ENCODE measurements at regions not wholly inside any gene's neighbourhood (a gene's known extent, or its start where the extent isn't known, plus 50 kb on each side); places are given as distances from the start of the nearest gene placed in this dataset.

DNA sequence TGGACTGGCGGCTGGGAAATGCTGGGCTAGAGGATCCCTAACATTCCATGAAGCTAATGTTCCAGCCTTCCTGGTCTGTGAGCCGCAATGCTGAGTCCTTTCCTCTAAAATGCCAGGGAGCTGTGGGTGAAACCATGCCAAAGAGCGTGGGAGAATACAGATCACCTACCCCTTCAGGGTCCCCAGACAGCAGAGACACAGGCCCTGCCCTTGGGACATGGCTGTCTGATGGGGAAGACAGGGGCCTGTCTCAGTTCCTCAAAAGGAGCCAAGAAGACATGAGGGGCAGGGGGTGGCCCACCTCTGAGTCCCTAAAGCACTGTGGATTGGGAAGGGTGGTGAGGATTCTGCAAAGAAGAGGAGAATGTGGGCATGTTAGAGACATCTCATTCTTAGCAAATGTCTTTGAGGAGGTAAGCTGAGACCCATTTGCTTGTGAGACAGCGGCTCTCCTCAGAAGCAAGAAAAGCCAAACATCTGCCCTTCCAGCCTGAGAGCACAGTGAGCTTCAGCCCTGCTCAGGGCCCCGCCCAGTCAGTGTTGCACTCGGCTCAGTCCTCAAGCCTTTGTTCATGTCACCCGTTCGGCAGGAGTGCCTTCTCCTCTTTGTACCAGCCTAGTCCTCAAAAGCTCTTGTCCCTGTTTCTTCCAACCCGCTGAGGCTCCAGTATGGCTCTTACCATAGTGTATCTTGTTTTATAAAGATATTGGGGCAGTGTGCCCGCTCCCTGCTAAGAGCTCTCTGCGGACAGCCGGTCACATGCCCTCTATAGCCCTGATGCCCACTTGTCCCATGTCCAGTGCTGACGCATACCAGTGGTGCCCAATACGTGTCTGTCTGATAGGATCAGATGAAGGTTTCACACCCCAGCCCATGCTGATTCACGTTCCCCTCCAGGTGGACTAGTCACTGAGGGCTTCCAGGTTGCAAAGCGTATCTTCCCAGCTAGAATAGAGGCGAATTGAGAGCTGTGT, 286.2 kb downstream of the CYP26B1 start:
- RAD21 ChIA-PET (ENCODE audit: unreplicated experiment): no interaction called here
- CTCF ChIA-PET: no interaction called here
- 27% methylated on average over 16 of the region's 17 CpGs for WGBS (ENCODE audit: insufficient coverage, insufficient replicate concordance, low lambda C conversion rate, missing lambda C conversion rate)

More for the DNA sequence above, 286.2 kb downstream of the CYP26B1 start:
- no peak overlapping the region for H3K4me2 ChIP-seq (ENCODE audit: control insufficient read depth, insufficient read depth)
- H3K27me3 ChIP-seq (replicated peaks in 1 of 2; ENCODE audit: control insufficient read depth in 2 of 2, insufficient read depth in 2 of 2, low read length in 1 of 2): no peaks in the 10 kb centered on the region
- H3K9me3 ChIP-seq (replicated peaks; ENCODE audit: control insufficient read depth, insufficient read depth, low read length): no peaks in the 10 kb centered on the region
- ChIA-PET POLR2A (no interaction called here), SMC1A (ENCODE audit: uncharacterized antibody, unreplicated experiment) (no interaction called here)
- ATAC-seq (no peak), DNase-seq (ENCODE audit: low read depth, low spot score) (no peak), FAIRE-seq (no peak)
- H3K4me1 ChIP-seq (ENCODE audit: control insufficient read depth, insufficient read depth, low read length): no peaks in the 10 kb centered on the region
- no TSS peak for BruUV-seq (replicated peaks)
- no peaks in the 10 kb centered on the region for H3K79me2 ChIP-seq (ENCODE audit: control insufficient read depth, insufficient read depth, low read length)
- no peak overlapping the region for H3K4me3 ChIP-seq
- no peak overlapping the region for H3K9ac ChIP-seq (ENCODE audit: control insufficient read depth, insufficient read depth, low read length)
- H4K20me1 ChIP-seq (ENCODE audit: control insufficient read depth, insufficient read depth): no peaks in the 10 kb centered on the region
- TF ChIP-seq CHD1 (IDR thresholded peaks at IDR 0.05; ENCODE audit: low read depth, low read length) (no peak), HDGF (IDR thresholded peaks at IDR 0.05) (no peak), POU2F2 (IDR thresholded peaks at IDR 0.05; ENCODE audit: borderline replicate concordance, low read depth, low read length) (no peak), ZNF622 (IDR thresholded peaks at IDR 0.05) (no peak), GATAD2B (conservative IDR thresholded peaks at IDR 0.05; ENCODE audit: low read depth) (no peak), RFX5 (IDR thresholded peaks at IDR 0.05; ENCODE audit: low read depth, low read length) (no peak), JUND (IDR thresholded peaks at IDR 0.05; ENCODE audit: low read depth, low read length) (no peak), RCOR1 (conservative IDR thresholded peaks at IDR 0.05; ENCODE audit: low read depth, low read length) (no peak), CBX5 (IDR thresholded peaks at IDR 0.05; ENCODE audit: low read depth) (no peak), SMARCA5 (IDR thresholded peaks at IDR 0.05) (no peak), JUNB (IDR thresholded peaks at IDR 0.05) (no peak), SPI1 (IDR thresholded peaks at IDR 0.05; ENCODE audit: borderline replicate concordance, insufficient read depth, low read depth, low read length) (no peak), MTA3 (IDR thresholded peaks at IDR 0.05; ENCODE audit: borderline replicate concordance, low read length) (no peak), CREM (IDR thresholded peaks at IDR 0.05; ENCODE audit: low read depth) (no peak), SMAD1 (IDR thresholded peaks at IDR 0.05; ENCODE audit: low read depth, partially characterized antibody) (no peak), RELA (IDR thresholded peaks at IDR 0.05; ENCODE audit: borderline replicate concordance, partially characterized antibody) (no peak)
- TF ChIP-seq, protein P1, sequence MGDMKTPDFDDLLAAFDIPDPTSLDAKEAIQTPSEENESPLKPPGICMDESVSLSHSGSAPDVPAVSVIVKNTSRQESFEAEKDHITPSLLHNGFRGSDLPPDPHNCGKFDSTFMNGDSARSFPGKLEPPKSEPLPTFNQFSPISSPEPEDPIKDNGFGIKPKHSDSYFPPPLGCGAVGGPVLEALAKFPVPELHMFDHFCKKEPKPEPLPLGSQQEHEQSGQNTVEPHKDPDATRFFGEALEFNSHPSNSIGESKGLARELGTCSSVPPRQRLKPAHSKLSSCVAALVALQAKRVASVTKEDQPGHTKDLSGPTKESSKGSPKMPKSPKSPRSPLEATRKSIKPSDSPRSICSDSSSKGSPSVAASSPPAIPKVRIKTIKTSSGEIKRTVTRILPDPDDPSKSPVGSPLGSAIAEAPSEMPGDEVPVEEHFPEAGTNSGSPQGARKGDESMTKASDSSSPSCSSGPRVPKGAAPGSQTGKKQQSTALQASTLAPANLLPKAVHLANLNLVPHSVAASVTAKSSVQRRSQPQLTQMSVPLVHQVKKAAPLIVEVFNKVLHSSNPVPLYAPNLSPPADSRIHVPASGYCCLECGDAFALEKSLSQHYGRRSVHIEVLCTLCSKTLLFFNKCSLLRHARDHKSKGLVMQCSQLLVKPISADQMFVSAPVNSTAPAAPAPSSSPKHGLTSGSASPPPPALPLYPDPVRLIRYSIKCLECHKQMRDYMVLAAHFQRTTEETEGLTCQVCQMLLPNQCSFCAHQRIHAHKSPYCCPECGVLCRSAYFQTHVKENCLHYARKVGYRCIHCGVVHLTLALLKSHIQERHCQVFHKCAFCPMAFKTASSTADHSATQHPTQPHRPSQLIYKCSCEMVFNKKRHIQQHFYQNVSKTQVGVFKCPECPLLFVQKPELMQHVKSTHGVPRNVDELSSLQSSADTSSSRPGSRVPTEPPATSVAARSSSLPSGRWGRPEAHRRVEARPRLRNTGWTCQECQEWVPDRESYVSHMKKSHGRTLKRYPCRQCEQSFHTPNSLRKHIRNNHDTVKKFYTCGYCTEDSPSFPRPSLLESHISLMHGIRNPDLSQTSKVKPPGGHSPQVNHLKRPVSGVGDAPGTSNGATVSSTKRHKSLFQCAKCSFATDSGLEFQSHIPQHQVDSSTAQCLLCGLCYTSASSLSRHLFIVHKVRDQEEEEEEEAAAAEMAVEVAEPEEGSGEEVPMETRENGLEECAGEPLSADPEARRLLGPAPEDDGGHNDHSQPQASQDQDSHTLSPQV (IDR thresholded peaks at IDR 0.05): no peak
- TF ChIP-seq, protein P2, sequence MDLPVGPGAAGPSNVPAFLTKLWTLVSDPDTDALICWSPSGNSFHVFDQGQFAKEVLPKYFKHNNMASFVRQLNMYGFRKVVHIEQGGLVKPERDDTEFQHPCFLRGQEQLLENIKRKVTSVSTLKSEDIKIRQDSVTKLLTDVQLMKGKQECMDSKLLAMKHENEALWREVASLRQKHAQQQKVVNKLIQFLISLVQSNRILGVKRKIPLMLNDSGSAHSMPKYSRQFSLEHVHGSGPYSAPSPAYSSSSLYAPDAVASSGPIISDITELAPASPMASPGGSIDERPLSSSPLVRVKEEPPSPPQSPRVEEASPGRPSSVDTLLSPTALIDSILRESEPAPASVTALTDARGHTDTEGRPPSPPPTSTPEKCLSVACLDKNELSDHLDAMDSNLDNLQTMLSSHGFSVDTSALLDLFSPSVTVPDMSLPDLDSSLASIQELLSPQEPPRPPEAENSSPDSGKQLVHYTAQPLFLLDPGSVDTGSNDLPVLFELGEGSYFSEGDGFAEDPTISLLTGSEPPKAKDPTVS (IDR thresholded peaks at IDR 0.05; ENCODE audit: low read depth, low read length): no peak
- no peak overlapping the region for H3K27ac ChIP-seq (ENCODE audit: control insufficient read depth, insufficient read depth)
- in situ Hi-C loops (cut with MboI): no loop called here
- no peaks in the 10 kb centered on the region for H3K36me3 ChIP-seq (ENCODE audit: control insufficient read depth in 2 of 2, insufficient read depth in 2 of 2, low read length in 1 of 2)
- no peak overlapping the region for H2AFZ ChIP-seq (ENCODE audit: control insufficient read depth, low read depth, low read length)
- intact Hi-C loops (cut with micrococcal nuclease; ENCODE audit: unreplicated experiment): no loop called here

All from GM12878 (cell line).